Stimulated activated CD8-positive, alpha-beta memory T cell treated with anti-CD3 and anti-CD28 coated beads, Interleukin-7, amount 100 ng/mL, for 48 hours (primary cell): ENCODE measurements at regions not wholly inside any gene's neighbourhood (a gene's known extent, or its start where the extent isn't known, plus 50 kb on each side); places are given as distances from the start of the nearest gene placed in this dataset.

Experiments
- DNase-seq, 2 donors: peaks; one replicate each; pipeline ENCODE4 v3.0.0-alpha.2; 2020; ENCODE audit warnings: low read depth in 1 of 2; ENCODE audit errors: extremely low read depth in 1 of 2

- no peak for DNase-seq
Observed at GRCh38 chr6:170232186-170233002, 58.5 kb downstream of the DLL1 start.

DNA sequence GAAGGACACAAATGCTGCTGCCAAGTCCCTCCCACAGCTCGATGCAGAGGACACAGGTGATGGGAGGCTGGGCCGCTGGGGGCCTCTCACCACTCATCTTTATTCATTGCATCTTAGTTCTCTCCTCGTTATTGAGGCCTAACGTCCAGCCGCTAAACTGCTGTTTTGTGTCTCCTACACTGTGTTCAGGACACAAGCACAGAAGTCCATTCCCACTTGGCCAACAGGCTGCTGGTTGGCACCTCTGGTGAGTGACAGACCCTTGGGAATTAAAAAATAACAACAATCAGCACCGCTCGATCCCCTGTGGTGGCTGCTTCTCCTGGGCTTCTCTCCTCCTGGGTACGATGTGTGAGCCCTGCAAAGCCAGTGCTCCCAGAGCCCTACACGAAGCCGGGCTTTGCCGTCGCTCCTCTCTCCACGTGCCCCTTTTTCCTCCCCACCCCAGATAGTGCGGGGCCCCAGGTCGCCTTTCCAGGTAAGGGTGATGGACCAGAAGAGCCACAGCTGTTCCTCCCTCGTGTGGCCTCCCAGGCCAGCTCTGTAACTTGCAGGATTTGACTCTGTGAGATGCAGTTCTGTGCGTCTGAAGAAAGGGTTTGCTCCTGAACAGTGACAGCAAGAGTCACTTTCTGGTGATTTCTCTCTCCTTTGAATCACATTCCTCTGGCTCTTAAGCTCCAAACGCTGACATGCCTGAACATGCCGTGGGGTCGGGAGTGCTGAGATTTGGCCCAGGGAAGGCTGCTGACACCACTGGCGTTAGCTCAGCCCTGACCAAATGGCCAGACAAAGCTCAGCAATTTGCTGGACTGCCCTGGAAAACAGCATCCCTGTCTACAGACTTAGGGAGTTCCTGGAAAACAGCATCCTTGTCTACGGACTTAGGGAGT is 59.3 kb downstream of the DLL1 start:
- no peak for DNase-seq

DNA sequence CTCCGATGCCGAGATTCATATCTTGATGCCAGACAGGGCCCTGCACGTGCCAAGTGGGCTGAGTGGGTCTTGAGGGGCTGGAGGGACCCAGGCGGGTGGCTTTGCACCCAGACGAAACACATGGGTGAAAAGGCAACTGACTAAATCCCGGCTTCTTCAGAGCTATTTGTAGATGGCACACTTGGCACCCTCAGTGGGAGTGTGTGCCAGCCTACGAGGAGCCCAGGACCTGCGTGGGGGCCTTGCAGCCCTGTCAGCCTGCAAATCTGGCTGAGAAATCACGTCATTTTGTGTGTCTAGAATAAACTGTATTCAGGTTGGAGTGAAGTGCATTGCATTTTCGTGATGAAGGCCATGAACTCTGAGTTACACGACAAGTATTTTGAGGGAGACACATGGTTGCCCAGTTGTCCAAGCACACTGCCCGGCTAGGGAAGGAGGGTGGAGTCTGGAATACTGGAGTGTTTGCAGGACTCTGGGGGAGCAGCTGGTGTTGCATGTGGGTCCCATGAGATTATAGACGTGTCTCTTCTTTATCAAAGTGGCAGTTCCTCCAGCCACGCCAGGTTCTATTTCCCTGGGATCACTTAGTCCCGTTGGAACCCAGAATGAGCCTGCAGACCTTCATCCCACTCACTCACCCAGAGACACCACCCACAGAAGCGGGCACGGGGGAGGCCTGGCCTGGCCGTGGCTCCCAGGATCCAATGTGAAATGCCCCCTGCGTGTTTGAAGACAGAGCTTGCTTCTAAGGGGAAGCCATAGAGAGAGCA is 60.2 kb downstream of the DLL1 start:
- DNase-seq = no peak

DNA sequence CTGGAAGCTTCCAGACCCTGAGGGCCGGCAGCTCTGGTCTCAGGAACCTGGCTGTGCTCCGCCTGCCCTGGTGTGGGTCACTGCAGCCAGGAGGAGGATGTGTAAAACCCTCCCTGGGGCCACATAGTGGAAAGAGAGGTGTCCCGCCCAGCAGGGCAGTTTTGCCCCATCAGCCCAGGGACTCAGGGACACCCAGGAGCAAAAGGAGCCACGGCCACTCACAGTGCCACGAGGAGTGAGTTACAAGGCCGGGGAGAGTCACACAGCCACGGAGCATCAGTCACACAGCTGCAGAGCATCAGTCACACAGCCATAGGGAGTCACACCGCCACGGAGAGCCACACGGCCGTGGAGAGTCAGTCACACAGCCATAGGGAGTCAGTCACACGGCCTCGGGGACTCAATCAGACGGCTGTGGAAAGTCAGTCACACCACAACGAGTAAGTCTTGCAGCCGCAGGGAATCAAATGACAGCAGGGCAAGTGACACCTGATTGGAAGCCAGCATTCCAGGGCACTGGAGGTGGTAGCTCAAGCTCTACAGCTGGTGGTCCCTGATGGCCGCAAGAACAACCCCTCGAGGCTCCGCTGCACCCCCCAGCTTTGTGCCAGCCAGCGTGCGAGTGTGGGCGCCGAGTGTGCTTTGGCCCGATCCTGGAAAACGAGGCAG is 60.9 kb downstream of the DLL1 start:
- no peak for DNase-seq

DNA sequence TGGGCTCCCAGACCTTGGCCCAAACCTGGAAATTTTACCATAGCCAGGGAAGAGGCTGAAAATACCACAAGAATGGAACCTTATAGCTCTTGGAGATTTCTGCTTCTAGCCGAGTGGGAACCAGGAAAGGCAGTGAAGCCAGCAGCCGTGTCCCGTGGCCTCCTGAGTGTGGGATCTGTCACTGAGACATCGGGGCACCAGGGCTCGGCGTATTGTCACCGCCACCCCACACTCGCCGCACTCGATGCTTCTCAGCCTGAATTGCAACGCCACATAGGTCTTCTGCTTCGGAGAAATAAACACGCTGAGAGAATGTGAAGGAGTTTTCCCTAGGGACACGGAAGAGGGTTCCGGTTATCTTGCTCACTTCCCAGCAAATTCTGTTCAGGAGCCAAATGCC is 61.5 kb downstream of the DLL1 start:
- no peak for DNase-seq

DNA sequence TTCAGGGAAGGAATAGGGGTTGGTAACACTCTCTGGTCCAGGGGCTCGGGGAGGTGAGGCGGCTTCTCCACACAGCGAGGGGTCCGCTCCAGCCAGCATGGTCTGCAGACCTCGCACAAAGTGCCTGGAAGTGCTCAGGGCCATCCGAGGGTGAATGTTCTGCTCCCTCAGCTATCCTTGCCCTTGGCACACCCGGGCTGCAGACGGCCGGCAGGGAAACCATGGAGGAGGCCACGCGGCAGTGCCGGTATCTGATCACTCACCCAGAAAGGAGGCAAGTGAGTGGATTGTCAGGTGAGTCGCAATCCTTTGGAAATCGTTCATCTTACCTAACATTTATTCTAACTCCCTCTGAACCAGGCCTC is 62.0 kb downstream of the DLL1 start:
- DNase-seq = no peak

DNA sequence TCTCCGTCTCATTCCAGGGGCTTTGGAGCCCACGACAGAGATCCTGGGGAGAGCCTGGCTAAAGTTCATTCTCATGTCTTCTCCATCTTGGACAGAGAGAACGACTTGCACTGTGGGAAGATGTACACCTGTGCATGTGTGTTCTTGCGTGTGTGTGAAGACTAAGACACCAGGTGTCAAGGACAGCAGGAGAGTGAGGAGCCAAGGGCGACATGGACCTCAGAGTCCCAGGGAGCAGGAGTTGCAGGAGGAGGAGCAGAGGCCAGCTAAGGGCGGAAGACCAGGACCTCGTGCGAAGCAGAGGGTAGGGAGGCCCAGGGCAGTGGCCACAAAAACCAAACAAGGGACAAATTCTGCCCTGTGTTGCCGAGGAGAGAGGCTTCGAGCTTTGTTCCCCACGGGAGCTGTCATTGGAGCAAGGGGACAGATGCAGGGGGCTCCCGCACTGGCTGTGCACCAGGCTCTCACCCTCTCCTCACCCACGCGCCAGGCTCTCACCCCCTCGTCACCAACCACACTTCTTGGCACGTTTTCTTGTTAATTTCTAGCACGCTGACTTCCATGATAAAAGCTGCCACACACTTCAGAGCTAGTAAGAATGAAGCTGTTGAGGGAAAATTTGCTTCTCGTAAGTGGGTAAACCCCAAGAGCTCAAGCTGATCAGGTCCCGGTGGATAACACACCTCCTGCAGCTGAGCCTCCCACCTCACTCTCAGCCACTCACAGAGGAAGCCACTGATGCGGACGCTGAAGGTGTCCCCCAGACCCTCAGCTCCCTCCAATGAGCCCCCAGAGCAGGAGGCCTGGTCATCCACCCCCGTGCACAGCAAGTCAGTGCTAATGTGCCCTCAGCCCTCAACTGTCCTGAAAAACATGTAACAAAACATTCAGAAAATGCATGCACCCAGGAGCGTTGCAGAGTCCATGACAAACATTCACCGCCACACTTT is 62.6 kb downstream of the DLL1 start:
- DNase-seq = no peak

DNA sequence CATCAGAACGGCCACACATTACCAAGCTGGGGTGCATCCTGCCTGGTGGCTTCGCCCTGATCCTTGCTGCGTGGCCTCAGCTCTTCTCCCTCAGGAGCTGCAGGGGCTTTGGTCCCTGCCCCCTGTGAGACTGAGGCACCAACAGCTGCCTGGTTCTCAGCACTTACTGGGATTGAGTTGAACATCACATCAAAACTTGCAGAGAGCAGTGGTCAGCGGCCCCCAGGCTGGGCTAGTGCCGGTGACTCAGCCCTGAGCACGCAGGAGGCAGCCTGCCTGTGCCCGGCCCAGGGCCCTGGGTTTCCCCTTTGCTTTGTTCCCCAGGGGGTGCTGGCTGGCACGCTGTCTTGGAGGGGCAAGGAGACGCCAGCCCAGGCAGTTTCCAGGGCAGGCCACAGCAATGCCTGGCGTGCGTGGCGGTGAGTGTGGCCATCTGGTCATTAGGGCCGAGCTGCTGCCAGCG is 63.3 kb downstream of the DLL1 start:
- DNase-seq = no peak

DNA sequence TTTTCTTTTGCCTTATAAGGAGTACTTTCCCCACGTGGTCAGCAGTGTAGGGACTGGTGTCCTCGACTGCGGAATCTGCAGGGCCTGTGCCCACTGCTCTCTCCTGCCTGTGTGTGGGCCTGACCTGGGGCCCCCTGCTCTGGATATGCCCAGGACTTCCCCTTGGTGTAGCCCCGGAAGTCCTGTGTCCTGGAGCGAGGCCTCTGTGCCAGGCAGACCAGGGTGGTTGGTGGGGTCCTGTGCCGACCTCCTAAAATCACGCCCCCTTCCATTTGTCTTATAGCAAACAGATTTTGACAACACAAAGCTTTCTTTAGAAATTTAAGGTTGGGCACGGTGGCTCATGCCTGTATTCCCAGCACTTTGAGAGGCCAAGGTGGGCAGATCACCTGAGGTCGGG is 64.2 kb downstream of the DLL1 start:
- no peak for DNase-seq

DNA sequence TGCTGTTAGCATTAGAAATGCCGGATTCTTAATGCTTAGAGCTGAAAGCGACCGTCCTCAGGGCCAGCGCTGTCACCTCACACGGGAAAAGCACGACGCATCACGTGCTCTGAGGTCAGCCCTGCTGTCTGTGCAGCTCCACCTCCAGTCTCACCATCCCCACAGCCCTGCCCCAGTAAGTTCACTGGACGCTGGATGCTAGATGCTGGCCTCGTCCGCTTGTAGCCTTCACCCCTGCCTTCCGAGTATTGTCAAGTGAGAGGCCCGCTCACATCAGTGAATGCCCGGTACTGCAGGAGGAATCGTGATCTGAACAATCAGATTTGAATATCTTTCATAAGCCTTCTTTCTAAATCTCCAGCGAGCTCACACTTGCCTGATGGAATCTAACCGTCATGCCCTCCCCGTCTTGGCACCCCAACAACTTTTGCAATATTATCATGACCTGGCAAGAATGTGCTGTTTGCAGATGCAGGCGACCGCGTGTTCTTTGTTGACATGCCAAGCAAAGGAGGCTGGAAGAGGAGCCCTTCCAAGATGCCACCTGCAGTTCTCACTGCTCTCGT is 64.9 kb downstream of the DLL1 start:
- no peak for DNase-seq

- no peak for DNase-seq
Observed at GRCh38 chr6:170224694-170225660, 65.9 kb downstream of the DLL1 start.

GRCh38 chr6:170223718-170224693 is 66.9 kb downstream of the DLL1 start:
- DNase-seq = no peak

- DNase-seq = no peak
Observed at GRCh38 chr6:170222498-170223471, 68.1 kb downstream of the DLL1 start.

DNA sequence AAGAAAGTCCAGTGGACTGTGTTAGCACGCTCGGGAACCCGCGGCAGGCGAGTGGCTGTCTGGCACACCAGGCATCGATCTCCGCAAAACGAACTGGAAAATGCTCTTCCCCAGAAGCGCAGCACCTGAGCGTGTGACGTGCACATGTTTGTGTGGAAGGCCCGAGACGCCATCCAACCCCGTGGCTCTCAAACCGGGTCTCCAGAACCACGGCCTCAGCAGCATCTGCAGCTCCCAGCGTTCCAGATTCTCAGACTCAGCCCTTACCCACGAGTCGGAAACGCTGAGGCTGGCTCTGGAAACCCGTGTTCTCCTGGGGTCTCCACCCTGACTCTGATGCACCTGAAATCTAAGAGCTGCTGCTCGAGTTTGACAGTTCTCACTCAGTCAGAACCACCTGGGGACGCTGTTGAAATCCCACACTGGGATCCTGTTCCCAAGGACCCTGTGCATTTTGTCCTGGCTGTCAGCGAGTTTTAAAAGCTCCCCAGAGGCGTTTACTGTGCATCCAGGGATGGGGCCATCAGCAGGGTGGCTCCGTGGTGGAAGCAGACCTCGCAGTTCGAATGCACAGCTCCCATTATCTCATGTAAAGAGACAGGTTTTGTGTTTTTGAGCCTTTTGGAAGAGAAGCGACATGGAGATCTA is 69.0 kb downstream of the DLL1 start:
- DNase-seq = no peak

DNA sequence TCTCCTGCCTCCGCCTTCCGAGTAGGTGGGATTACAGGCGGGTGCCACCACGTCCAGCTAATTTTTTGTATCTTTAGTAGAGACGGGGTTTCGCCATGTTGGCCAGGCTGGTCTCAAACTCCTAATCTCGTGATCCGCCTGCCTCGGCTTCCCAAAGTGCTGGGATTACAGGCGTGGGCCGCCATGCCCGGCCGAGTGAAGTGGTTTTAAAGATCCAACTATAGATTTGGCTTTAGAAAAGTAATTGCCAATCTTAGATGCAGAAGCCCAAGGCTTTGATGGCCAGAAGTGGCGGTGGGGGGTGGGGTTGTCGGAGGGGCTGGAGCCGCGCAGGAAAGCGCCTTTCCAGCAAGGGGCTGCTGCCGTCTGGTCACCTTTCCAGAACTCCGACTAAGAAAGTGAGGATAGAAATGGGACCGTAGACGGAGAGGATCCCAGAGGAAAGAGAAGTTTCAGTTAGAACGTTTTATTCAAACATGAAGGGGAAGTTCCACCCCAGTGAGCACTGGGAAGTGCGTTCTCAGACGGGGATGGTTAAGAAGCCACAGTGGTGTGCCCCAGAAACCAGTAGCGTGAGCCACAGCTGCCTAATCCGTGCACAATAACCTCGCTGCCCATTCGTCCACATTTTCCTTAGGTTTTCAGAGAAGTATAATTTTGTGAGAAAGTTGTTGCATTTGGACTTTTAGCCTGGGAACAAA is 69.7 kb downstream of the DLL1 start:
- no peak for DNase-seq
